ENCODE measurements at regions not wholly inside any gene's neighbourhood (a gene's known extent, or its start where the extent isn't known, plus 50 kb on each side); places are given as distances from the start of the nearest gene placed in this dataset.

DNA sequence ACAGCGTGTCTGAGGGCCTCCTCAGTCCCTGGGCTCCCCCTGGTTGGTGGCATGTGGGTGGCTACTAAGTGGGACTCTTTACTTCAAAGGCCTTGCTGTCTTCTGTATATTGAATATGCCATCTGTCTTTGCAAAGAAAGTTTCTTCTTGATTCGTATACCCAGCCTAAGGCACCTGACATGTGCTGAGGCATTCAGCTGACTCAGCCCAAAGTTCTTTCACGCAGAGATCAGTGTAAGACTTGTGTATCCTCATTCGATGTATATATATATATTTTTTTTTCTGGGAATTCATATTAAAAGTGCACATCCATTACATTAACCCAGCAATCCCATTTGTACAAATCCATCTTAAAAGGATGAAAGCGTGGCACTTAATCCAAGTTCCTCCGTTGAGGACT is 115.1 kb upstream of the PMEPA1 start:
- TF ChIP-seq, protein P1, sequence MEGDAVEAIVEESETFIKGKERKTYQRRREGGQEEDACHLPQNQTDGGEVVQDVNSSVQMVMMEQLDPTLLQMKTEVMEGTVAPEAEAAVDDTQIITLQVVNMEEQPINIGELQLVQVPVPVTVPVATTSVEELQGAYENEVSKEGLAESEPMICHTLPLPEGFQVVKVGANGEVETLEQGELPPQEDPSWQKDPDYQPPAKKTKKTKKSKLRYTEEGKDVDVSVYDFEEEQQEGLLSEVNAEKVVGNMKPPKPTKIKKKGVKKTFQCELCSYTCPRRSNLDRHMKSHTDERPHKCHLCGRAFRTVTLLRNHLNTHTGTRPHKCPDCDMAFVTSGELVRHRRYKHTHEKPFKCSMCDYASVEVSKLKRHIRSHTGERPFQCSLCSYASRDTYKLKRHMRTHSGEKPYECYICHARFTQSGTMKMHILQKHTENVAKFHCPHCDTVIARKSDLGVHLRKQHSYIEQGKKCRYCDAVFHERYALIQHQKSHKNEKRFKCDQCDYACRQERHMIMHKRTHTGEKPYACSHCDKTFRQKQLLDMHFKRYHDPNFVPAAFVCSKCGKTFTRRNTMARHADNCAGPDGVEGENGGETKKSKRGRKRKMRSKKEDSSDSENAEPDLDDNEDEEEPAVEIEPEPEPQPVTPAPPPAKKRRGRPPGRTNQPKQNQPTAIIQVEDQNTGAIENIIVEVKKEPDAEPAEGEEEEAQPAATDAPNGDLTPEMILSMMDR (IDR thresholded peaks at IDR 0.05) = no peak
- TF ChIP-seq POLR2A (IDR thresholded peaks at IDR 0.05) = no peak
